ENCODE measurements at regions not wholly inside any gene's neighbourhood (a gene's known extent, or its start where the extent isn't known, plus 50 kb on each side); places are given as distances from the start of the nearest gene placed in this dataset.

DNA sequence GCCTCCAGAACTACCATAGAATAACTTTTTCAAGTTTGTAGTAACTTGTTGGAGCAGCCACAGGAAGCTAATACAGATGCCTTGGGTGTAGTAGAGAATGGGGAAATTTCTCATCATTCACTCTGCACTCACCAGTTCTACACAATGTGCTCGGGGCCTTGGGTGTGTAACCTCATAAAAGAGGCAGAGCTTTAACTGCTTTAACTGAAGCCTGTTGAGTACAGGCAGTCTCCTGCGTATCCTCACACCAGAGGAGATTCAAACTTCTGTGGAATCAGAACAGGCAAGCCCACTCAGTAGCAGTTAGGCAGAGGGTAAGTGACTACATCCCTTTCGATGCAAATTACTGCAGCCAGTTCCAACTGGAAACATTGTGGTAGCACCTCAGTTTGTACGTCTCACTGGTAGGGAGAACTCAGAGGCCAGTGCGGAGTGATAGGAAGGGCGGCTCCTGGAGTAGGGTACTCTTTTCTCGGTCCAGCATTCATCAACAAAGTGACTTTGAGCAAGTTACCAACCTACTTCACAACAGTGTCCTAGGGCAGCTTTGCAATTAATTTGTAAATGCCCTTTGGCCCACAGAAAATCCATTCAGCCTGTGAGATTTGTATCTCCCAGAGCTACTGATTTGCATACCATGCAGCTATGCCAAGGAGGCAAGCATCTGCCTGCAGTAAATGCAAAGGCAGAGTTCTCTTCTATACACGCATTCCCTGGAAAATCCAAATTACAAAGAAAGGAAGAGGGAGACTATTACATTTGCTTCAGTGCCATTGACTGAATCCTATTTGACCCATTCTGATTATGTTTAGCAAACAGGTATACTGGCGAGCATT lies 904.3 kb downstream of the DIAPH3 start:
- H3K9me3 Mint-ChIP-seq: no peaks in the 10 kb centered on the region
- CTCF ChIA-PET: no interaction called here
- Histone ChIP-seq H3K27ac (ENCODE audit: low read depth in 1 of 2, low read length in 2 of 2) (no peak overlapping the region), H3K4me1 (ENCODE audit: insufficient read depth, low read length) (no peaks in the 10 kb centered on the region), H3K9me3 (ENCODE audit: control insufficient read depth in 1 of 2, insufficient read depth in 1 of 2, low read length in 2 of 2) (no peaks in the 10 kb centered on the region), H3K4me3 (ENCODE audit: low read length) (no peak overlapping the region), H3K27me3 (ENCODE audit: control insufficient read depth in 1 of 2, insufficient read depth in 2 of 2, low read length in 2 of 2) (no peaks in the 10 kb centered on the region), H3K36me3 (ENCODE audit: insufficient read depth, low read length) (no peaks in the 10 kb centered on the region)
- POLR2A ChIA-PET: no interaction called here
- no peak overlapping the region for H3K27ac Mint-ChIP-seq
- H3K27me3 Mint-ChIP-seq: no peaks in the 10 kb centered on the region
- ATAC-seq (ENCODE audit: poor library complexity): no peak
- intact Hi-C loops (cut with DNase I, micrococcal nuclease): no loop called here
- DNase-seq: no peak
- TF ChIP-seq CTCF (IDR thresholded peaks at IDR 0.05): no peak
- no peaks in the 10 kb centered on the region for H3K36me3 Mint-ChIP-seq (ENCODE audit: low read depth)
- no peak overlapping the region for H3K4me3 Mint-ChIP-seq
- H3K4me1 Mint-ChIP-seq (ENCODE audit: low read depth): no peaks in the 10 kb centered on the region

DNA sequence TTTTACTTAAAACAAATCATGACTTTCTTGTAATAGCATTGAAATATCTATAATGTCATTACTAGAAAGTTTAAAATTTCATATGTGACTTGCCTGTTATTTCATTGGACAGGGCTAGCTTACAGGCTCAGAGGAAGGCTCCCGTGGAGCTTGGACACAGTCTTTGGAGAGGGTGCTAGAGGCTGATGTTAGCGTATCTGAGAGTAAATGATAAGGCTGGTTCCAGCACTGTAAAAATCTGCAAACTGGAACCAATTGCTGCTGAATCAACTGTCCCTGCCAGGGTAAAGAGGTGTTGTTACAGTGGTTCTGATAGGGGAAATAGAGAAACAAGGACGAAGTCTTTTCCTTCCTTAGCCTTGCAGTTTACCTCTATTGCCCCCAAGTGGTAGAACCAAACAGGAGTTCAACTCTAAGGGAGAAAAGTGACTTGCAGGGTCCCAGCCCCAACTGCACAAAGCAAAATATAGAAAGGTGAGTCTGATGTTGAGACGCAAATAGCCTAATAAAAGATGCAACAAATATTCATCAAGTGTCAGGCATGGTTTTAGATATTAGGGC lies 901.7 kb downstream of the DIAPH3 start:
- no peak overlapping the region for H3K27ac Mint-ChIP-seq
- H3K27me3 Mint-ChIP-seq: no peaks in the 10 kb centered on the region
- no peak overlapping the region for H3K4me3 Mint-ChIP-seq
- intact Hi-C loops (cut with DNase I, micrococcal nuclease): no loop called here
- ChIA-PET CTCF (no interaction called here), POLR2A (no interaction called here)
- TF ChIP-seq CTCF (IDR thresholded peaks at IDR 0.05): no peak
- no peaks in the 10 kb centered on the region for H3K9me3 ChIP-seq (ENCODE audit: control insufficient read depth in 1 of 2, insufficient read depth in 1 of 2, low read length in 2 of 2)
- H3K4me1 ChIP-seq (ENCODE audit: insufficient read depth, low read length): no peaks in the 10 kb centered on the region
- DNase-seq: no peak
- H3K4me1 Mint-ChIP-seq (ENCODE audit: low read depth): no peaks in the 10 kb centered on the region
- no peak overlapping the region for H3K27ac ChIP-seq (ENCODE audit: low read depth in 1 of 2, low read length in 2 of 2)
- no peaks in the 10 kb centered on the region for H3K9me3 Mint-ChIP-seq
- H3K36me3 Mint-ChIP-seq (ENCODE audit: low read depth): no peaks in the 10 kb centered on the region
- H3K27me3 ChIP-seq (ENCODE audit: control insufficient read depth in 1 of 2, insufficient read depth in 2 of 2, low read length in 2 of 2): no peaks in the 10 kb centered on the region
- no peak overlapping the region for H3K4me3 ChIP-seq (ENCODE audit: low read length)
- H3K36me3 ChIP-seq (ENCODE audit: insufficient read depth, low read length): no peaks in the 10 kb centered on the region
- ATAC-seq (ENCODE audit: poor library complexity): no peak

GRCh38 chr13:59263531-59263930 lies 900.2 kb downstream of the DIAPH3 start:
- Histone ChIP-seq H3K4me3 (ENCODE audit: low read length) (no peak overlapping the region), H3K27ac (ENCODE audit: low read depth in 1 of 2, low read length in 2 of 2) (no peak overlapping the region), H3K27me3 (ENCODE audit: control insufficient read depth in 1 of 2, insufficient read depth in 2 of 2, low read length in 2 of 2) (no peaks in the 10 kb centered on the region), H3K9me3 (ENCODE audit: control insufficient read depth in 1 of 2, insufficient read depth in 1 of 2, low read length in 2 of 2) (no peaks in the 10 kb centered on the region), H3K36me3 (ENCODE audit: insufficient read depth, low read length) (no peaks in the 10 kb centered on the region), H3K4me1 (ENCODE audit: insufficient read depth, low read length) (no peaks in the 10 kb centered on the region)
- ChIA-PET POLR2A (no interaction called here), CTCF (no interaction called here)
- no peak overlapping the region for H3K4me3 Mint-ChIP-seq
- H3K4me1 Mint-ChIP-seq (ENCODE audit: low read depth): no peaks in the 10 kb centered on the region
- no peaks in the 10 kb centered on the region for H3K9me3 Mint-ChIP-seq
- no peak overlapping the region for H3K27ac Mint-ChIP-seq
- no peaks in the 10 kb centered on the region for H3K36me3 Mint-ChIP-seq (ENCODE audit: low read depth)
- ATAC-seq (ENCODE audit: poor library complexity): no peak
- DNase-seq: no peak
- intact Hi-C loops (cut with DNase I, micrococcal nuclease): no loop called here
- TF ChIP-seq CTCF (IDR thresholded peaks at IDR 0.05): no peak
- H3K27me3 Mint-ChIP-seq: no peaks in the 10 kb centered on the region

Data from CD4-positive, alpha-beta T cell (primary cell).